SK-N-DZ (cell line): ENCODE measurements at regions not wholly inside any gene's neighbourhood (a gene's known extent, or its start where the extent isn't known, plus 50 kb on each side); places are given as distances from the start of the nearest gene placed in this dataset.

Experiments used
- DNase-seq: peaks from one replicate; pipeline ENCODE4 v3.0.0-alpha.2; 2015; ENCODE audit warnings: low spot score

- peak; percentile 58 for DNase-seq
Observed at GRCh38 chr5:100479079-100479688, 56.0 kb upstream of the FAM174A start.

GRCh38 chr5:100472091-100472490, 63.1 kb upstream of the FAM174A start:
- no peak for DNase-seq

- no peak for DNase-seq
Observed at GRCh38 chr5:100469767-100470166, 65.4 kb upstream of the FAM174A start.

- DNase-seq, result no peak
Observed at GRCh38 chr5:100464418-100464817, 70.8 kb upstream of the FAM174A start.

GRCh38 chr5:100456615-100457014, 78.6 kb upstream of the FAM174A start:
- DNase-seq, result no peak

GRCh38 chr5:100452126-100452525, 83.0 kb upstream of the FAM174A start:
- no peak for DNase-seq

GRCh38 chr5:100448111-100448528, 87.1 kb upstream of the FAM174A start:
- no peak for DNase-seq

- DNase-seq, result peak; percentile 88
Observed at GRCh38 chr5:100446879-100447430, 88.2 kb upstream of the FAM174A start.

- DNase-seq, result peak; percentile 26
Observed at GRCh38 chr5:100444961-100445360, 90.2 kb upstream of the FAM174A start.

- no peak for DNase-seq
Observed at GRCh38 chr5:100434815-100435214, 100.4 kb upstream of the FAM174A start.

GRCh38 chr5:100432741-100433140, 102.4 kb upstream of the FAM174A start:
- DNase-seq, result no peak

GRCh38 chr5:100430268-100431195, 104.6 kb upstream of the FAM174A start:
- DNase-seq, result peak; percentile 55

GRCh38 chr5:100424787-100425186, 110.4 kb upstream of the FAM174A start:
- no peak for DNase-seq

- DNase-seq, result no peak
Observed at GRCh38 chr5:100424017-100424416, 111.2 kb upstream of the FAM174A start.

- no peak for DNase-seq
Observed at GRCh38 chr5:100423330-100423729, 111.8 kb upstream of the FAM174A start.

GRCh38 chr5:100421360-100421759, 113.8 kb upstream of the FAM174A start:
- DNase-seq, result no peak

- DNase-seq, result no peak
Observed at GRCh38 chr5:100418231-100418630, 116.9 kb upstream of the FAM174A start.

GRCh38 chr5:100409660-100410151, 125.5 kb upstream of the FAM174A start:
- no peak for DNase-seq

GRCh38 chr5:100407053-100407452, 128.1 kb upstream of the FAM174A start:
- DNase-seq, result no peak

- no peak for DNase-seq
Observed at GRCh38 chr5:100406640-100407039, 128.5 kb upstream of the FAM174A start.

- no peak for DNase-seq
Observed at GRCh38 chr5:100402071-100402470, 133.1 kb upstream of the FAM174A start.

GRCh38 chr5:100401149-100401548, 134.0 kb upstream of the FAM174A start:
- DNase-seq, result no peak
